HG02610 (cell line): ENCODE measurements at regions not wholly inside any gene's neighbourhood (a gene's known extent, or its start where the extent isn't known, plus 50 kb on each side); places are given as distances from the start of the nearest gene placed in this dataset.
A peak's percentile ranks its signal among the peaks of the same experiment; 100 is the strongest.
"Not testable (repeated sequence)": the region's sequence is repeated elsewhere in the genome, so short reads cannot be mapped to it uniquely, and the experiment has no call there.

Experiments
- ATAC-seq: cut with Tn5 transposase; IDR thresholded peaks from one replicate; pipeline ENCODE4 v1.9.1; 2021; ENCODE audit warnings: mild to moderate bottlenecking, moderate library complexity; ENCODE audit not compliant: unreplicated experiment

GRCh38 chr10:22158426-22158825 is 59.4 kb downstream of the EBLN1 start:
- ATAC-seq, result no peak

DNA sequence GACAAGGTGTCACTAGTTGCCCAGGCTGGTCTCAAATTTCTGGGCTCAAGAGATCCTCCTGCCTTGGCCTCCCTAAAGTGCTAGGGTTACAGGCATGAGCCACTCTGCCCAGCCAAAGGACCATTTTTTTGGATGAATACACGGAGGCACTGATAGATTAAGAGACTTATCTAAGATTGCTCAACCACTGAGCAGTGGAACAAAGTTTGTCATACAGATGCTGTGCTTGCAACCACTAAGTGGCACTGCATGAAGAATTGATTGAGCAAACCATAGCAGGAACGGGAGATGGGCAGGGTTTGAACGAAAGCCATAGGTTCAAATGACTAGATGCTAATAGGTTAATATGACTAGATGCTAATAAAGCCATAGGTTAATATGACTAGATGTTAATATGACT is 61.1 kb downstream of the EBLN1 start:
- ATAC-seq, result no peak

- no peak for ATAC-seq
These were observed 65.4 kb downstream of the EBLN1 start for GRCh38 chr10:22152403-22152802.

- no peak for ATAC-seq
These were observed 67.0 kb downstream of the EBLN1 start for GRCh38 chr10:22150842-22151241.

GRCh38 chr10:22148961-22149360 is 68.9 kb downstream of the EBLN1 start:
- ATAC-seq, result no peak

DNA sequence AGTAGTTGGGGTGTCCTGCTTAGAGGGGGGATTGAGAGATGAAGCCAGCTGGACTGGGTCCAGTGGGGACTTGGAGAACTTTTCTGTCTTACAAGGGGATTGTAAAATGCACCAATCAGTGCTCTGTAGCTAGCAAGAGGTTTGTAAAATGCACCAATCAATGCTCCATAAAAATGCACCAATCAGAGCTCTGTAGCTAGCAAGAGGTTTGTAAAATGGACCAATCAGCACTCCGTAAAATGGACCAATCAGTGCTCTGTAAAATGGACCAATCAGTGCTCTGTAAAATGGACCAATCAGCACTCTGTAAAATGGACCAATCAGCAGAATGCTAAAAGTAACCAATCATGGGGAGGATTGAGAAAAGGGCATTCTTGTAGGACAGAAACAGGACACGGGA is 71.9 kb downstream of the EBLN1 start:
- not testable (repeated sequence) for ATAC-seq

GRCh38 chr10:22137542-22137941 is 80.3 kb downstream of the EBLN1 start:
- no peak for ATAC-seq

DNA sequence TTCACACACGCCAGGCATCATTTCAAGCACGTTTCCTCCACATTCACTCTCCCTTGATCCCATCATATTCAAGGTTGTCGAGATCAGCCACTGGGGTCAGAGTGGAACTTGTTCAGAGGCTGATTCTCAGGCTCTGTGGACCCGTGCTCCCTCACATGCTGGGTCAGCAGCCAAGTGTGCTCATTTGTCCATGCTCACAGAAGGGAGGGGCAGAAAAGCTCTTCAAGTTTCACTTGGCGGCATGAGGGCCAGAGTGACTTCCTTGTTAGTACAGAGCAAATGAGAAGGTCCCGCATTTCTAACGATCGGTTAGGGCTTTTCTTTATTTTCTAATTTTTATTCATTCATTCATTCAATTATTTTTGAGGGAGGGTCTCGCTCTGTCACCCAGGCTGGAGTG is 82.2 kb downstream of the EBLN1 start:
- ATAC-seq, result no peak

GRCh38 chr10:22133749-22134624 is 83.8 kb downstream of the EBLN1 start:
- ATAC-seq, result peak; percentile 41

DNA sequence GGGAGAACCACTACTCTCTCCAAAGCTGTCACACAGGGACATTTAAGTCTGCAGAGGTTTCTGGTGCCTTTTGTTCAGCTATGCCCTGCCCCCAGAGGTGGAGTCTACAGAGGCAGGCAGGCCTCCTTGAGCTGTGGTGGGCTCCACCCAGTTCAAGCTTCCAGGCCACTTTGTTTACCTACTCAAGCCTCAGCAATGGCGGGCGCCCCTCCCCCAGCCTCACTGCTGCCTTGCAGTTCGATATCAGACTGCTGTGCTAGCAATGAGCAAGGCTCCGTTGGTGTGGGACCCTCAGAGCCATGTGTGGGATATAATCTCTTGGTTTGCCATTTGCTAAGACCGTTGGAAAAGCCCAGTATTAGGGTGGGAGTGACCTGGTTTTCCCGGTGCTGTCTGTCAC is 87.0 kb downstream of the EBLN1 start:
- ATAC-seq, result not testable (repeated sequence)

GRCh38 chr10:22129612-22130011 is 88.2 kb downstream of the EBLN1 start:
- not testable (repeated sequence) for ATAC-seq

DNA sequence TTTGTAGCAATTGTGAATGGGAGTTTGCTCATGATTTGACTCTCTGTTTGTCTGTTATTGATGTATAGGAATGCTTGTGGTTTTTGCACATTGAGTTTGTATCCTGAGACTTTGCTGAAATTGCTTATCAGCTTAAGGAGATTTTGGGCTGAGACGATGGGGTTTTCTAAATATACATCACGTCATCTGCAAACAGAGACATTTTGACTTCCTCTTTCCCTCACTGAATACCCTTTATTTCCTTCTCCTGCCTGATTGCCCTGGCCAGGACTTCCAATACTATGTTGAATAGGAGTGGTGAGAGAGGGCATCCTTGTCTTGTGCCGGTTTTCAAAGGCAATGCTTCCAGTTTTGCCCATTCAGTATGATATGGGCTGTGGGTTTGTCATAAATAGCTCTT is 96.6 kb downstream of the EBLN1 start:
- ATAC-seq, result not testable (repeated sequence)

DNA sequence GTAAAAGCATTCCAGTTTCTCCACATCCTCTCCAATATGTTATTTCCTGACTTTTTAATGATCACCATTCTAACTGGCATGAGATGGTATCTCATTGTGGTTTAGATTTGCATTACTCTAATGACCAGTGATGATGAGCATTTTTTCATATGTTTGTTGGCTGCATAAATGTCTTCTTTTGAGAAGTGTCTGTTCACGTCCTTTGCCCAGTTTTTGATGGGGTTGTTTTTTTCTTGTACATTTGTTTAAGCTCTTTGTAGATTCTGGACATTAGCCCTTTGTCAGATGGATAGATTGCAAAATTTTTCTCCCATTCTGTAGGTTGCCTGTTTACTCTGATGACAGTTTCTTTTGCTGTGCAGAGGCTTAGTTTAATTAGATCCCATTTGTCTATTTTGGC is 97.7 kb downstream of the EBLN1 start:
- ATAC-seq, result not testable (repeated sequence)

GRCh38 chr10:22119575-22119974 is 98.2 kb downstream of the EBLN1 start:
- not testable (repeated sequence) for ATAC-seq

DNA sequence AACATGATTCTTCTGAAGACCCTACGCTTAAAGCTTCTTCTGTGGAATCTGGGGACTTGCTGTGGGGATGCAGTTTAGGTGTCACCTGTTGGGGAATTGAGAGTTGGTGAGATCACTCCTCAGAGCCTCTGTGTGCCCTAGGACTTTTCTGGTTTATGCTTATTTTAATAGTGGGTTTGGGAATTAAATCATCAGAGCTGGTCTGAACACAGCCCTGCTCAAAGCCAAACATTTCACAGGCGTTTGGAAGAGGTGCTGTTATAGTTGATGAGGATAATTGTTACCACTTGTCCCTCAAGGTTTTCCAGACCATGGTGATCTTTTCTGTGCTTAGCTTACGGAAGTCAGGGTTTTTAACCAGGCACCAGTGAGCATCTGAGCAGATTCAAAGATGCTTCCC is 106.1 kb downstream of the EBLN1 start:
- ATAC-seq, result no peak

- ATAC-seq, result no peak
These were observed 106.6 kb downstream of the EBLN1 start for GRCh38 chr10:22111260-22111659.

DNA sequence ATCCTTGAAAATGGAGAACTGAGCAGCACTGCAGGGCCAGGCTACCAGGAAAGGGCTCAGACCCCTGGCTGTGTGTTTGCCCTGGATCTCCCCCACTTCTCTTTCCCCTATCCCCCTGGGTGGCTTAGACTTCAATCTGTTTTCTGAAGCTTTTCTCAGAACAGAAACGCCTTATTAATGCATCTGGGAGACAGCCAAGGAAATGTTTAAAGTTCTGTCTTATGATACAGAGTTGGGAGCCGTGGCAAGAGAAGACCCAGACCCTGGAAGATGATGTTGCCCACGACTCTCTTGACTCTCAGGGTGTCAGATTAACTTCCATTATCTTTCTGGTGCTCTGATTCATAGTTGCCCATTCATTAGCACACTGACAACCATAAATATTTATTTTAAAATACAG is 107.1 kb downstream of the EBLN1 start:
- no peak for ATAC-seq

- no peak for ATAC-seq
These were observed 101.7 kb upstream of the DNAJC1 start for GRCh38 chr10:22105270-22105669.

- ATAC-seq, result no peak
These were observed 100.4 kb upstream of the DNAJC1 start for GRCh38 chr10:22103701-22104470.

- no peak for ATAC-seq
These were observed 94.2 kb upstream of the DNAJC1 start for GRCh38 chr10:22097696-22098095.

DNA sequence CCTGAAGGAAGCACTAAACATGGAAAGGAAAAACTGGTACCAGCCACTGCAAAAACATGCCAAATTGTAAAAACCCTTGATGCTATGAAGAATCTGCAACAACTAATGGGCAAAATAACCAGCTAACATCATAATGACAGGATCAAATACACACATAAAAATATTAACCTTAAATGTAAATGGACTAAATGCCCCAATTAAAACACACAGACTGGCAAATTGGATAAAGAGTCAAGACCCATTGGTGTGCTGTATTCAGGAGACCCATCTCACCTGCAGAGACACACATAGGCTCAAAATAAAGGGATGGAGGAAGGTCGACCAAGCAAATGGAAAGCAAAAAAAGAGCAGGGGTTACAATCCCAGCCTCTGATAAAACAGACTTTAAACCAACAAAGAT is 87.7 kb upstream of the DNAJC1 start:
- ATAC-seq, result not testable (repeated sequence)

GRCh38 chr10:22087402-22087738 is 83.8 kb upstream of the DNAJC1 start:
- no peak for ATAC-seq
